CD14-positive monocyte (primary cell): ENCODE measurements at regions not wholly inside any gene's neighbourhood (a gene's known extent, or its start where the extent isn't known, plus 50 kb on each side); places are given as distances from the start of the nearest gene placed in this dataset.

ENCODE experiments used
- DNase-seq, 3 donors: peaks; one replicate each; pipeline ENCODE4 v3.0.0-alpha.2; 2011 to 2022
- H2AFZ ChIP-seq: 2 replicates; pipeline ENCODE4 v1.6.0; 2012; ENCODE audit warnings: mild to moderate bottlenecking, low read depth, low read length, inconsistent platforms; ENCODE audit not compliant: insufficient read depth, poor library complexity, severe bottlenecking
- H3K27ac ChIP-seq, 2 donors: 1 replicate in 1 of 2; 2 replicates in 1 of 2; pipeline ENCODE4 v1.5.1; 2012 to 2013; ENCODE audit warnings: low read length in 2 of 2, control low read depth in 1 of 2, inconsistent platforms in 1 of 2, low read depth in 1 of 2, mild to moderate bottlenecking in 1 of 2
- H3K27me3 ChIP-seq, 2 donors: one replicate each; pipeline versions ENCODE4 v1.6.0 to v1.6.1; 2011 to 2013; ENCODE audit warnings: low read length in 2 of 2; ENCODE audit not compliant: control insufficient read depth in 2 of 2, insufficient read depth in 2 of 2
- H3K36me3 ChIP-seq, 2 donors: replicated peaks in 1 of 2; 1 replicate in 1 of 2; 2 replicates in 1 of 2; pipeline versions ENCODE4 v1.5.1 to v1.6.1; 2012 to 2013; ENCODE audit warnings: low read length in 2 of 2, control low read depth in 1 of 2, inconsistent platforms in 1 of 2, mild to moderate bottlenecking in 1 of 2; ENCODE audit not compliant: insufficient read depth in 2 of 2, control insufficient read depth in 1 of 2
- H3K4me1 ChIP-seq, 2 donors: 1 replicate in 1 of 2; 2 replicates in 1 of 2; pipeline versions ENCODE4 v1.5.1 to v1.6.1; 2012 to 2013; ENCODE audit warnings: low read length in 2 of 2, control low read depth in 1 of 2, inconsistent platforms in 1 of 2, mild to moderate bottlenecking in 1 of 2, moderate library complexity in 1 of 2; ENCODE audit not compliant: insufficient read depth in 2 of 2, control insufficient read depth in 1 of 2
- H3K4me2 ChIP-seq: replicated peaks from 2 replicates; pipeline ENCODE3; 2012; ENCODE audit warnings: low read length, moderate library complexity, mild to moderate bottlenecking; ENCODE audit not compliant: poor library complexity, severe bottlenecking; ENCODE audit errors: extremely low read depth
- H3K4me3 ChIP-seq, 3 experiments: fragments of 200-600 bp in 1 of 3; sonication (generic) in 1 of 3; replicated peaks in 1 of 3; 1 replicate in 2 of 3; 2 replicates in 1 of 3; pipeline ENCODE4 v1.5.1; 2011 to 2013; ENCODE audit warnings: low read length in 3 of 3, mild to moderate bottlenecking in 3 of 3, control low read depth in 2 of 3, low read depth in 2 of 3, inconsistent platforms in 1 of 3, moderate library complexity in 1 of 3
- H3K79me2 ChIP-seq: 2 replicates; pipeline ENCODE4 v1.6.0; 2012; ENCODE audit warnings: mild to moderate bottlenecking, control low read depth, inconsistent platforms, low read length, moderate library complexity; ENCODE audit not compliant: insufficient read depth
- H3K9ac ChIP-seq: 2 replicates; pipeline ENCODE4 v1.6.0; 2017; ENCODE audit warnings: low read length, mild to moderate bottlenecking; ENCODE audit not compliant: insufficient read depth, poor library complexity, severe bottlenecking
- H3K9me3 ChIP-seq, 2 donors: replicated peaks in 1 of 2; 1 replicate in 1 of 2; 2 replicates in 1 of 2; pipeline versions ENCODE4 v1.5.1 to v1.6.1; 2012 to 2013; ENCODE audit warnings: low read length in 2 of 2, control low read depth in 1 of 2; ENCODE audit not compliant: control insufficient read depth in 1 of 2, insufficient read depth in 1 of 2
- H4K20me1 ChIP-seq: 2 replicates; pipeline ENCODE4 v1.6.0; 2012; ENCODE audit warnings: mild to moderate bottlenecking, low read length, control low read depth, moderate library complexity; ENCODE audit not compliant: insufficient read depth
- H3K27ac Mint-ChIP-seq, 7 donors: one replicate each; pipeline ENCODE4 v1.8.0; 2020; ENCODE audit warnings: mild to moderate bottlenecking in 7 of 7, mixed read lengths in 7 of 7, moderate library complexity in 6 of 7, inconsistent platforms in 2 of 7
- H3K27me3 Mint-ChIP-seq, 3 donors: one replicate each; pipeline ENCODE4 v1.8.0; 2021 to 2022; ENCODE audit warnings: low read depth in 3 of 3, mild to moderate bottlenecking in 3 of 3, mixed read lengths in 3 of 3, moderate library complexity in 3 of 3, inconsistent platforms in 1 of 3
- H3K36me3 Mint-ChIP-seq, 2 donors: one replicate each; pipeline ENCODE4 v1.8.0; 2020; ENCODE audit warnings: mixed read lengths in 2 of 2, inconsistent platforms in 1 of 2, mild to moderate bottlenecking in 1 of 2
- H3K4me1 Mint-ChIP-seq: one replicate; pipeline ENCODE4 v1.8.0; 2020; ENCODE audit warnings: mild to moderate bottlenecking, mixed read lengths
- H3K4me3 Mint-ChIP-seq, 2 donors: one replicate each; pipeline ENCODE4 v1.8.0; 2020; ENCODE audit warnings: mild to moderate bottlenecking in 2 of 2, mixed read lengths in 2 of 2, moderate library complexity in 1 of 2
- H3K9me3 Mint-ChIP-seq, 7 donors: one replicate each; pipeline ENCODE4 v1.8.0; 2020 to 2022; ENCODE audit warnings: mixed read lengths in 7 of 7, mild to moderate bottlenecking in 6 of 7, moderate library complexity in 6 of 7, inconsistent platforms in 2 of 7
- CTCF ChIP-seq: fragments of 200-600 bp; IDR thresholded peaks from one replicate; pipeline ENCODE4 v1.8.0; 2022; ENCODE audit warnings: antibody characterized with exemption, mild to moderate bottlenecking
- WGBS: methylation state at CpG from one replicate; pipeline ENCODE4 v1.1.5; 2013; ENCODE audit warnings: missing lambda C conversion rate; ENCODE audit not compliant: insufficient coverage; 5-methylcytosine and 5-hydroxymethylcytosine counted together
- intact Hi-C, 2 donors: fragments of 100-400 bp; cut with micrococcal nuclease; formaldehyde crosslinking; loops; one replicate each; pipeline versions ENCODE4 v1.15.0 to v1.15.1; 2023

DNA sequence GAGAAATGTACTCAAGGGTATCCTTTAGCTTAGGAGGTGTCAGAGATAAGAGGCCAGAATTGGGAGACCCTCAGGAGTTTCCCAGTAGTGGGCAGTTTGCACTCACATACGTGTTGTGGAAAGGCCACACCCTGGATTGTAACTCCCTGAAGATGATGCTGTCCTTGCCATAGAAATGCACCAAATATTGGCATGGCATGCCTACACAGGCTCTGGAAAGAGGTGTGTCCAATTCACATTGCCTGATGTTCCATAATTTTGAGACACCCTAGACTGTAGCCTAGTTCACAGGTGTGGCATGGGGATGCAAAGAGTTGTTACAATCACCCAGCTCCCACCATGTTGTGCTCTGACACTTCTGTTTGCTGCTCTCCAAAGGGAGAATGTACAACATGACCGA, 271.9 kb downstream of the CCDC85A start:
- H3K79me2 ChIP-seq: no peaks in the 10 kb centered on the region
- no peaks in the 10 kb centered on the region for H3K36me3 ChIP-seq
- H3K4me2 ChIP-seq: no peak overlapping the region
- DNase-seq: no peak
- no peak overlapping the region for H3K27ac ChIP-seq
- TF ChIP-seq CTCF: no peak
- H3K27me3 Mint-ChIP-seq: peaks cover 0 to 2% (median 0%) of the 10 kb centered on the region in 3 donors
- H3K4me1 ChIP-seq: no peaks in the 10 kb centered on the region
- no peaks in the 10 kb centered on the region for H3K4me1 Mint-ChIP-seq
- H3K9me3 Mint-ChIP-seq: peaks cover 2 to 14% (median 5%) of the 10 kb centered on the region in 7 donors
- H3K27ac Mint-ChIP-seq: no peak overlapping the region
- H3K36me3 Mint-ChIP-seq: no peaks in the 10 kb centered on the region
- H3K9ac ChIP-seq: no peak overlapping the region
- WGBS: 92% methylated on average over 1 of the region's 2 CpGs
- no peak overlapping the region for H2AFZ ChIP-seq
- no peak overlapping the region for H3K4me3 Mint-ChIP-seq
- intact Hi-C loops: no loop called here
- H4K20me1 ChIP-seq: no peaks in the 10 kb centered on the region
- no peak overlapping the region for H3K4me3 ChIP-seq
- no peaks in the 10 kb centered on the region for H3K27me3 ChIP-seq
- H3K9me3 ChIP-seq: peaks cover 6 to 9% of the 10 kb centered on the region in 2 donors

- no peaks in the 10 kb centered on the region for H3K36me3 Mint-ChIP-seq
- Histone ChIP-seq H3K4me3 (no peak overlapping the region), H3K27me3 (no peaks in the 10 kb centered on the region), H3K79me2 (no peaks in the 10 kb centered on the region), H3K4me1 (no peaks in the 10 kb centered on the region), H4K20me1 (no peaks in the 10 kb centered on the region), H3K27ac (no peak overlapping the region), H3K9me3 (peaks cover 6% of the 10 kb centered on the region in 2 donors), H3K36me3 (no peaks in the 10 kb centered on the region), H3K4me2 (no peak overlapping the region), H2AFZ (no peak overlapping the region), H3K9ac (no peak overlapping the region)
- no peaks in the 10 kb centered on the region for H3K27me3 Mint-ChIP-seq
- WGBS: no CpG with 5 or more reads among the region's 1 CpG
- peaks cover 1 to 16% (median 4%) of the 10 kb centered on the region in 7 donors for H3K9me3 Mint-ChIP-seq
- intact Hi-C loops: no loop called here
- no peak for TF ChIP-seq CTCF
- H3K4me3 Mint-ChIP-seq: no peak overlapping the region
- DNase-seq: no peak
- H3K27ac Mint-ChIP-seq: no peak overlapping the region
- no peaks in the 10 kb centered on the region for H3K4me1 Mint-ChIP-seq
Measured at GRCh38 chr2:56456791-56457190, 273.0 kb downstream of the CCDC85A start.
